Mammary epithelial cell (primary cell): ENCODE measurements at regions not wholly inside any gene's neighbourhood (a gene's known extent, or its start where the extent isn't known, plus 50 kb on each side); places are given as distances from the start of the nearest gene placed in this dataset.

Experiments
- EZH2 ChIP-seq: IDR thresholded peaks from 2 replicates; pipeline ENCODE4 v1.6.1; 2012; ENCODE audit warnings: low read length, inconsistent platforms, borderline replicate concordance
- TF ChIP-seq, protein P1 (sequence below), 2 donors: IDR thresholded peaks in 1 of 2; conservative IDR thresholded peaks in 1 of 2; 2 replicates each; pipeline ENCODE4 v1.5.1; 2011 to 2012; ENCODE audit warnings: inconsistent platforms in 2 of 2, low read length in 2 of 2, mild to moderate bottlenecking in 2 of 2, control low read depth in 1 of 2, low read depth in 1 of 2; ENCODE audit not compliant: insufficient read depth in 1 of 2; ENCODE audit errors: extremely low read depth in 1 of 2

DNA sequence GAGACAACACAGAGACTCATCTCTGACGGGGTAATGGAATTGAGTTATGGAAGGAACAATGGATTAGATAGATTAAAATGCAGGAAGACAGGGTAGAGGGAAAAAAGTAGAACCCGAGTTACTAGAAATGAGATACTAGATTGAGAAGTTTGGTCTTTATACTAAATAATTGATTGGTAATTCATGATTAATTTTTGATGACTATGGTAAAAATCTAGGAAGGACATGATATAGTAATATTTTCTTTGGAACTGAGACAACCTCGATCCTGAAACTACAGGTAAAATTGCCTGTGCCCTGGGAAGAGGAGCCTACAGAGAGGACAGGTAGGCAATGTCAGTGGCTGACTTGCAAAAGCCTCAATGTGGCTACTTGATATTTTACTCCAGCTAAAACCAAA, 188.4 kb upstream of the GPC6 start:
- TF ChIP-seq, protein P1, sequence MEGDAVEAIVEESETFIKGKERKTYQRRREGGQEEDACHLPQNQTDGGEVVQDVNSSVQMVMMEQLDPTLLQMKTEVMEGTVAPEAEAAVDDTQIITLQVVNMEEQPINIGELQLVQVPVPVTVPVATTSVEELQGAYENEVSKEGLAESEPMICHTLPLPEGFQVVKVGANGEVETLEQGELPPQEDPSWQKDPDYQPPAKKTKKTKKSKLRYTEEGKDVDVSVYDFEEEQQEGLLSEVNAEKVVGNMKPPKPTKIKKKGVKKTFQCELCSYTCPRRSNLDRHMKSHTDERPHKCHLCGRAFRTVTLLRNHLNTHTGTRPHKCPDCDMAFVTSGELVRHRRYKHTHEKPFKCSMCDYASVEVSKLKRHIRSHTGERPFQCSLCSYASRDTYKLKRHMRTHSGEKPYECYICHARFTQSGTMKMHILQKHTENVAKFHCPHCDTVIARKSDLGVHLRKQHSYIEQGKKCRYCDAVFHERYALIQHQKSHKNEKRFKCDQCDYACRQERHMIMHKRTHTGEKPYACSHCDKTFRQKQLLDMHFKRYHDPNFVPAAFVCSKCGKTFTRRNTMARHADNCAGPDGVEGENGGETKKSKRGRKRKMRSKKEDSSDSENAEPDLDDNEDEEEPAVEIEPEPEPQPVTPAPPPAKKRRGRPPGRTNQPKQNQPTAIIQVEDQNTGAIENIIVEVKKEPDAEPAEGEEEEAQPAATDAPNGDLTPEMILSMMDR (conservative IDR thresholded peaks at IDR 0.05 in 1 of 2, IDR thresholded peaks at IDR 0.05 in 1 of 2; ENCODE audit: extremely low read depth in 1 of 2, insufficient read depth in 1 of 2, low read depth in 1 of 2, low read length in 2 of 2): no peak
- TF ChIP-seq EZH2: no peak
